CD4-positive, alpha-beta T cell treated with Interleukin-15 for 1 hour (primary cell): ENCODE measurements at regions not wholly inside any gene's neighbourhood (a gene's known extent, or its start where the extent isn't known, plus 50 kb on each side); places are given as distances from the start of the nearest gene placed in this dataset.
"Not testable (repeated sequence)": the region's sequence is repeated elsewhere in the genome, so short reads cannot be mapped to it uniquely, and the experiment has no call there.

Source experiments
- DNase-seq: peaks from one replicate; pipeline ENCODE4 v3.0.0-alpha.2; 2020

DNA sequence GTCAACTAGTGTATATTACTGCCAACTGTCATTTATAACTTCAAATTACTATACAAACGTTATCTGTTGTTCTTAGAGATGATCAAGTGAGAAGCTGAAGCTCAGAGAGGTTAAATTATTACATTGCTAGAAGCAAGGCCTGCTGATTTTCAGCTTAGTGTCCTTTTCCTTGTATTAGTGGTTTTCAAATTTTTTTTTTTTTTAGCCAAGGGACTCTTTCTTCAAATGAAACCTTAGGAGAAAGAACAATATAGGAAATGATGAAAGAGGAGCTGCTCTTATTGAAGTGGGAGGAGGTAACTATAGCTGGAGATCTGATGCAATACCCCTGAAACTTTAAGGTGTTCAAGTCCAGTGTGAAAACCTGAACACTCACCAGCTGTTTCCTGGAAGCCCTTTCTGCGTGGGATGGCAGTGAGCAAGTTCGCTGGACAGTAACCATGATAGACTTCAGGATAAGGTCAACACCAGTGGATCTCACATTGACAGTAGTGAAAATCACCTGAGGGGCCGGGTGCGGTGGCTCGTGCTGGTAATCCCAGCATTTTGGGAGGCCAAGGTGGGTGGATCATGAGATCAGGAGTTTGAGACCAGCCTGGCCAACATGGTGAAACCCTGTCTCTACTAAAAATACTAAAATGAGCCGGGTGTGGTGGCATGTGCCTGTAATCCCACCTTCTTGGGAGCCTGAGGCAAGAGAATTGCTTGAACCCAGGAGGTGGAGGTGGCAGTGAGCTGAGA, 376.2 kb downstream of the EDEM1 start:
- no peak for DNase-seq

DNA sequence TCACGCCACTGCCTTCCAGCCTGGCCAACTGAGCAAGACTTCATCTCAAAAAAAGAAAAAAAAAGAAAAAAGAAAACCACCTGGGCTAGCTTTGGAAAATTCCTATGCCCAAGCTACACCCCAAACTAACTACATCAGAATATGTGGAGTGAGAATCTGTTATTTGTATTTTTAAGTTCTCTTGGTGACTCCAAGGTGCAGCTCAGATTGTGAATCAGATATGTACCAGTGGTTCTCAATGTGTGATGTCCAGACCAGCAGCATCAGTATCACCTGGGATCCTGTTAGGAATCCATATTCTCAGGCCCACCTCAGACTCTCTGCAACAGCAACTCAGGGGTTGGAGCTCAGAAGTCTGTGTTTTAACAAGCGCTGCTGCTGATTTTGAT, 376.8 kb downstream of the EDEM1 start:
- no peak for DNase-seq

DNA sequence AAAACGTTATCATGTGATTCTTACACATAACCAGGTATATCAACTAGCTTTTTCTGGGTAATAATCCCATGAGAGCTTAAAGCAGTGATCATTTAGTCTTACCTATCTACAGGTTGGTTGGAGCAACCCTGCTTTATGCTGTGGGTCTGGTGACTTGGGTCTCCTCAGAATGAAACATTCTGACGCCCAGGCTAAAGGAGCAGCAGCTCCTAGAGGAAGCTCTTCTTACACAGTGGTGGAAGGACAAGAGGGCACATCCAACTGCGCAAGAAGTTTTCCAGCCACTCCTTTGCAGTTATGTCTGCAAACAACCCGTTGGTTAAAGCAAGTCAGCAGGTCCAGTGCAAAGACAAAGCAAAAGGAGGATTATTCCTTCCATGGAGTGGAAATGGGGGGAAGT, 377.5 kb downstream of the EDEM1 start:
- DNase-seq = no peak

DNA sequence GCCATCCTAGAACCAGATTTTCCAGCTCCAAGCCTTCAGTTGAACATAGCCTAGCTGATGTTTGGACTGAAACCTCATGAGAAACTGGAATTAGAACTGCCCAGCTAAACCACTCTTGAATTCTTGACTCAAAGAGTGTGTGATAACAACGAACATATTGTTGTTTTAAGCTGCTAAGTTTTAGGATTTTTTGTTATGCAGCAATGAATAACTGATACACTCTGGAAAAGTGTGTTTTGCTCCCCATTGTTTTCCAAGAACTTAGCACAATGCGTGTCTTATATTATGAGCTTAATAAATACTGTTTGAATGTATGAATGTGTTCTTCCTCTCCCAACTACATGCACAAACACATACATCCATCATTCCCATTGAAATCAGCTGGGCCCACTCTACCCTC, 379.6 kb downstream of the EDEM1 start:
- DNase-seq = no peak

DNA sequence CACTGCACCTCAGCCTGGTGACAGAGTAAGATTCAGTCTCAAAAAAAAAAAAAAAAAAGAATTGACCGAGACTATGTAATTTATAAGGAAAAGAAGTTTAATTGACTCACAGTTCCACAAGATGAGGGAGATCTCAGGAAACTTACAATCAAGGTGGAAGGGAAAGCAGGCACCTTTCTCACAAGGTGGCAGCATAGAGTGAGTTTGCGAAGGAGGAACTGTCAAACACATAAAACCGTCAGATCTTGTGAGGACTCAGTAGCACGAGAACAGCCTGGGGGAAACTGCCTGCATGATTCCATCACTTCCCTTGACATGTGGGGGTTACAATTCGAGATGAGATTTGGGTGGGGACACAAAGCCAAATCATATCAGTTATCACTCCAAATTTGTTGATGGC, 380.9 kb downstream of the EDEM1 start:
- no peak for DNase-seq

DNA sequence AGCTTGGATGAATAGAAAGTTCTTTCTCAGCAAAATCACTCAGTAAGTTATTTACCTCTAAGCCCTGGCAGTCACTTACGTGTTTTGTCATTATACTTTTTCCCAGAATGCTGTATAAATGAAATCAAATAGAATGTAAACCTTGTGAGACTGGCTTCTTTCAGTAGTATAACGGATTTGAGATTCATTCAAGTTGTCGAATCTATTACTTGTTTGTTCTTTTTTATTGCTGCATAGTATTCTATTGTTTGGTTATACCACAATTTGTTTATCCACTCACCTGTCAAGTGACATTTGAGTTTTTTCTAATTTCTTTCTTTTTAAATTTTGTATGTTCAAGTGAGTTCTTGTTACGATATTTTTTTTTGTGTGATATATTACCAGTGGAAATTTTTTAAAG, 381.6 kb downstream of the EDEM1 start:
- no peak for DNase-seq

DNA sequence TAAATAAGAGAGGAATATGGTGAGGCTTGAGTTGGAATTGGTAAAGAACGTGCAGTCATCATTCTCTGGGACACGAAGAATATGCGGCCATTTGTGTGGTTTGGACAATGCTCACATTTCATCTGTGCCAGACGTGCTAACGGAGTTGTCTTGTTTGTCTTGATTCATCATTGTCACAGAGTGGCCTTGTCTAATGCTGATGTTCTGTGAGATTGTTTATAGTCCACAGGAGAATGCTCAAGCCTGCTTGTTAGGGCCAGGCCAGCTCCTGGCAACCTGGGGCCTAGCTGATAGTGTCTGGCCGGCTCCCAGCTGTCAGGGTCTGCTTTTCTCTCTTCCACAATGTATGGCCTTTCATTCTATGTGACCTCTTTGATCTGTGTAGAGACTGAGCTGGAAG, 384.7 kb downstream of the EDEM1 start:
- no peak for DNase-seq

DNA sequence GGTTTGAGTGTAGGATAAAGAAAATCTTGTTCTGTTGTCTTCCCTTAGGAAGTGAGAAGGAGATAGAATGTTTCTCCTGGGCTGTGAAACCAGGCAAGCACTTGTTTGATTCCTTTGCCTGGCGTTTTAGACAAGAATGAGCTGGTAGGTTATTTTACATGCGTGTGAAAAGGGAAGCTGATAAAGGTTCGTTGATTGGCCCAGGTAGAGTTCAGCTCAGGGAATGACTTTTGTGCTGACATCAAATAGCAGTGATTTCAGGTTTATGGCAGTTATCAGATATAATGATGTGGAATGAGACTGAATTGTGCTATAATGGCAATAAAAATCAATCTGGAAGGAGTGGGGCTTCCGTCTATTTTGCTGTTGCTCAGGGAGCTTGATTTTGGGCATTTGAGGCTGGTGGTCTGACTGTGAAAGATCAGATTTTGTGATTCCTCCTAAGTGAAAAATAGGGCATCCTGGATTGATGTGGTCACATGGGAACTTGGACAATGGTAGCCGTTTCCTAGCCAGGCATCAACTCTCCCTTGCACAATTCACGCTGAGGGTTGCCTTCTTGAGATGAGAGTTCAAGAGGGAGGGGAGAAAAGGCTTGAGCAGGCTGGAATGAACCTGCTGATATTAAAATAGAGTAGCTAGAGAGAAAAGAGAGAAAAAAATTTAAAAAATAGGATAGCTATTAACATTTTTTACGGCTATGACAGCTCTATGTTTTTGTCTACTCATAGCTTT, 388.9 kb downstream of the EDEM1 start:
- no peak for DNase-seq

DNA sequence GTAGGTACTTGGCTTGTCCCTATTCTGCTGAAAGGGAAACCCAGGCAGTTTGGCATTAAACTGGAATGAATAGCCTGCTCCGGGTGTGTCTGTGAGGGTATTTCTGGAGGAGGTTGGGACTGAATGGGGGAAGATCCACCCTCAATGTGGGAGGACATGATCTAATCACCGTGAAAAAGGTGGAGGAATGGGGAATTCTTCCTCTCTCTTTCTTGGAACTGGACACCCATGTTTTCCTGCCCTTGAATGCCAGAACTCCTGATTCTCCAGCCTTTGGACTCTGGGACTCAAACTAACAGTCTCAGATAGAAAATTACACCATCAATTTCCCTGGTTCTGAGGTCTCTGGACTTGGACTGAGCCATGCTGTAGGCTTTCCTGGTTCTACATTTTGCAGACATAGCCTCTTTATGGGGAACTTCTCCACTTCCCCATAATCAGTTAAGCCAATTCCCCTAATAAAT, 391.7 kb downstream of the EDEM1 start:
- no peak for DNase-seq

DNA sequence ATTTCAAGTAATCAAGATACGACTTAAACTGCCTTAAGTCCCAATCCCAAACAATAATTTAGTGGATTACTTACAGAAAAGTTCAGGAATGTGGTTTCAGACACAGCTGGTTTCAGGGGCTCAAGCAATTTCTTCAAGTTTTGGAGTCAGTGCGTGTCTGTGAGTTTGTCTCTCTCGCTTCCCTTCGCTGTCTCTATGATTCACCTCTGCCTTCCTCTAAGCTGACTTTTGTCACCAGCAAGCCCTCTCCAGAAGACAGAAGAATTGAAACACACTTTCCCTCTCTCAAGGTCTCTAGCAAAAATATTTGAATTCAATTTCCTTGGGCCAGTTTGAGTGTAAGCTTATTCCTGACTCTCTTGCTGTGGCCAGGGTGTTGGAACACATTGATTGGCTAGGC, 392.4 kb downstream of the EDEM1 start:
- no peak for DNase-seq

DNA sequence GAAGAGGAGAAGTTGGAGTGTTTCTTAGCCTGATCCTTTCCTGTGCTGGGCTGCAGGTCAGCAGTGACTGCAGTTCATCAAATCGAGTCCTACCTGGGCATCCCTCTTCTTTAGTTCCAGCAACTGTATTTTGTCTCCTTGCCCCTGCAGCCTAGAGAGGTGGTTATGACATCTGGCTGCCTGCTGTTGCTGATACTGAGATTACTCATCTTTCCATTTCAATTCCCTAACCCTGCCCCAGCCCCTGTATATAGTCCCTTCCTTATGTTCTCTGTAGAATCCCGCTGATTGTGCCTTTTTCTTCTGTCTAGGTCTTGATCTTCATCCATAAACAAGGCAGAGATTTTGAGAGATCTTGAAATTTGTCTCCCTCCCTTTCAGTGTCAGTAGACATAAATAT, 393.3 kb downstream of the EDEM1 start:
- no peak for DNase-seq

DNA sequence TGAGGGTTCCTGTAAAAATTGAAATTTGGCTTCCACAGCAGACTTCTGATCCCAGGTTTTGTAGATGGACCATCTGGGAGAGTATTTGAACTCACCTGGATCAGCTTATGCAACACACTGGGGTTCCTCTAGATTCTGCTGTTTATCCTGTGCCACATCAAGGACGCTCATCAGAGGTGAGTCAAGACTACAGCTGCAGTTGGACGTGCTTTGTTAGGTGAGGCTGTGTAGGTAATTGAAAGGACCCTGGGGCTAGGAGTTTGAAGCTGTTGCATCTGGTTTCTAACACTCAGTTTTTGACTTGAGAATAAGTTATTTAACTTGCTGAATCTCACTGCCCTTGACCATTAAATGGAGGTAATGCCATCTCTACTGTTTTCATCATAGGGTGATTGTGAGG, 394.2 kb downstream of the EDEM1 start:
- DNase-seq = no peak

DNA sequence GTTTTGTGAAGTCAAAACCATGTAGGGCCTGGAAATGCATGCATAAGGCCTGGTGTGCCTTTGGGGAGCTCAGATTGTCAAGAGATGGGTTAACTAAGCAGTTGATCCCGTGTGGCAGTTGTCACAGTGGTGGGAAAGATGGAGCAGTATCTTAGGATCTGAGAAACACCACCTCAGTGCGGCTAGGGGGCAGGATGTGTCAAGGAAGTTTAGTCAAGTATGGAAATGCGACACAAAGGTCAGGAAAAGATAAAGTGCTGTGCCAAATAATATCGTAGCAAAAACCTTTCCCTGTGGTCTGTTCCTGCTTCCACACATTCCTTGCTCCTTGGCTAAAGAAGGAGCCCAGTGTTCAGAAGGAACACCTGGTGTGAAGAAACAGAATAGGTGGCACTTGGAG, 396.4 kb downstream of the EDEM1 start:
- DNase-seq = no peak

DNA sequence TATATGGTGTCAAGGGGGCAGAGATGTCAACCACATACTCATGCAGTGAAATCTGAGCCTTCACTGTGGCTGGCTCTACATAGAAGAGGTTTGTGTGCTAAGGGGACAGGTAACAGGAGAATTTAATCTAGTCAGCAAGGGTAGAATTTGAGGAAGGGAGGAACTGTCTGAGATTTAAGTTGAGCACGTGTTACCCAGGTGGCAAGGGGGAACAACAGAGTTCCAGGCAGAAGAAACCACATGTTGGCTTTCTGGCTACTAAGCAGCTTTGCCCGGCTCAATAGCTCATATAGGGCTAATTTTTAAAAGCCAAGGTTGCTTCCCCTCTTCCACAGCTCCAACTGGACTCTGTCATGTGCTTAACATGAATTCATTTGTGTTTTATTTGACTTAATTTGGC, 397.6 kb downstream of the EDEM1 start:
- DNase-seq = no peak

DNA sequence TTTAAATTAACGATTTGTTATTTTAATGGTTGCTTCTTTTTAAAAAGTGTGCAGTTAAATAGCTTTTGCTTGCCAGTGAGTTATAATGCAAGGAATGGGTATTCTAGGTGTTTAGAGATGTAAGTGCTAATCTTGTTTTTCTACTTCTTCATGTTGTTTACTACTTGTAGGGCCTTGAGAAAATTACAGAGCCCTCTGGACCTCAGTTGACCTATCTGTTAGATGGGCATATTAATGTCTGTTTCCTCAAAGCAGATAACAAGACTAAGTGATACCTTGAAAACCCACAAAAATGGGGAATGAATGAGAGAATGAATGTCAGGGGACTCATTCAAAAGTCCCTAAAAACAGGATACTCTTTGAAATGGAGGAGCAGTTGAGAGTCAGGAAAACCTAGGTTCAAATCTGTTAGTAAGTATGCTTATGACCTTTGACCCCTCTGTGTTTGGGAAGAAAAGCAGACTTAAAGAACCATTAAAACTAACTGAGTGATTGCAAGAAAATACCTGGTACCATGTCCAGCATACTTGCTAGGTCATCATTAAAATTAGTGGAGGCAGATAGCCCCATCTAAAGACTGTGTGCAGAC, 419.5 kb downstream of the EDEM1 start:
- no peak for DNase-seq

DNA sequence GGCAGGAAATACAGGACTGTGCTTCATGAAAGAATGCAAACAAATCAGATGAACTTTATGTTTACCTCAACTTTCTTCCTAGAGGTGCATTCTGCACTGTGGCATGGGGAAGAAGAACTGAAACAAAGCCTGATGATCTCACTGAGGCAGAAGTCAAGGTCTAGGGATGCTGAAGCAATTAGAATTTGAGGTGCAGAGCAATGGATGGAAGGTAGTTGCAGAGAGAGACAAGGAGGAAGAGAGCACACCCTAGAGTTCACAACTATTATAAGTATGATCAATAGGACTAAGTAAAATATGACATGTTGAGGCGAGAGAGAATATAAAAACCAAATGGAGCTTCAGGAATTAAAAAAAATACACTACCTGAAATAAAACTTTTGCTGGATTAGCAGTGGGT, 420.1 kb downstream of the EDEM1 start:
- DNase-seq = no peak

DNA sequence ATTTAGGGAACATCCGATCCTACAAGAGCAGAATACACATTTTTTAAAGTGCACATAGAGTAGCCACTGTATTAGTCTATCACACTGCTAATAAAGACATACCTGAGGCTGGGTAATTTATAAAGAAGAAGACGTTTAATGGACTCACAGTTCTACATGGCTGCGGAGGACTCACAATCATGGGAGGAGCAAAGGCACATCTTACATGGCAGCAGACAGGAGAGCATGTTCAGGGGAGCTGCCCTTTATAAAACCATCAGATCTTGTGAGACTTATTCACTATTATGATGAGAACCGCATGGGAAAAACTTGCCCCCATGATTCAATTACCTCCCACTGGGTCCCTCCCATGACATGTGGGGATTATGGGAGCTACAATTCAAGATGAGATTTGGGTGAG, 421.5 kb downstream of the EDEM1 start:
- DNase-seq = not testable (repeated sequence)

DNA sequence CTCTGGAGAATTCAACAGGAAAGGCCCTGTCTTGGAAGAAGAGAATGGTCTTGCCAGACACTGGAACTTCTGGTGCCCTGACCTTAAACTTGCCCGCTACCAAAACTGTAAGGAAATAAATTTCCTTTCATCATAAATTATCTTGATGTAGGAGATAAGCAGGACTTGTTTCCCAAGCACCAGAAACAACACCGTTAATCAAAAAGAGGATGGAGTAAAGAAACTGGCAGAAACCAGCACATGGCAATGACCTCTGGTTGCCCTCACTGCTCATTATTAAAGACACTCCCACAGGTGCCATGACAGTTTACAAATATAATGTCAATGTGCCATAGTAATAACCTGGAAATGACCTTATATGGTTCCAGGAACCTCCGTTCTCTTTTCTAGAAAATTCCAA, 426.1 kb downstream of the EDEM1 start:
- no peak for DNase-seq

DNA sequence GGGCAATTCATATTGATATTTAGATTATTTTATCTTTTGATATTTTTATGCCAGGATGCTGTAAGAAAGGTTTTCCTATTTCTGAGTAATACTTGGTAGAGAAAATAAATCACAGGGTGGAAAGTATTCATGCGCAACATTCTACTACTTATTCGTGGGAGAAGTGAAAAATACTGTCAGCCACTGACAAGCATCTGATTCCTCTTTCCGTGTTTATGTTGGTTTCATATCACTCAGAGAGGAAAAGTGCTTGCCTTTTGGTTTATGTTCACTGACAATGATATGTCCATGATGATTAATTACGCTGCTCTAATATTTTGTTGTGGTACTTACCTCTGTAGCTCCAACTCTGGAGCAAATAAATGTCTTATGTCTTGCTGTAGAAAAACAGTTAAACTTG, 429.4 kb downstream of the EDEM1 start:
- DNase-seq = no peak

DNA sequence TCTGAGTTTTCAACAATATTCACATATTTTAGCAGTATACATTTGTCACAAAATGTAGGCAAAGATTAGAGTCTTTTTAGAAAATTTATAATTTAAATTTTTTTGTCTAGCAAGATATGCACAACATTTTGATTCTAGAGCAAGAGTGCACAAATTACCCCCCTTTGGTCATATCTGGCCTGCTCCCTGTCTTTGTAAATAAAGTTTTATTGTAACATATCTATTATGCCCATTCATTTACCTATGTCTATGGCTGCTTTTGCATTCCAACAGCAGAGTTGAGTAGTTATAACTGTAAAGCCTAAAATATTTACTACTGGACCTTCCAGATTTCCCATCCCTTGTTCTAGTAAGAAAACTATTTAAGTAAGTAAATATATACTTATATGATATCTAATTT, 430.7 kb downstream of the EDEM1 start:
- no peak for DNase-seq

DNA sequence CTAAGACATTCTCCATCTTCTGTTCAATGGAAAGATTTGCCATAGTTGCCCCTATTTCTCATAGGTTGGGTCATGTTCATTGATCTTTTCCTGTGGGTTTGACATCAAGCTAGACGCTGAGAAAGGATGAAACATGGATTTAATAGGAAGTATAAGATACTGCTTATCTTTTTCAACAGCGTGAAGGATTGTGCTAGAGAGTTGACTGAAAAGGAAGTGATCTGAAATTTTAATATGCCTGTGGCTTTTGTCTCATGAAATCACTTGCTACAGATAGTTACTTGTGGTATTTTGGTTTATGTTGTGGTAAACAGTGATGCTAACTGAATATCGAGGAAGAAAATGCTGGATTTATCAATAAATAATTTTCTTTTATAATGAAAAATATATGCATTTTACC, 442.9 kb downstream of the EDEM1 start:
- DNase-seq = no peak

DNA sequence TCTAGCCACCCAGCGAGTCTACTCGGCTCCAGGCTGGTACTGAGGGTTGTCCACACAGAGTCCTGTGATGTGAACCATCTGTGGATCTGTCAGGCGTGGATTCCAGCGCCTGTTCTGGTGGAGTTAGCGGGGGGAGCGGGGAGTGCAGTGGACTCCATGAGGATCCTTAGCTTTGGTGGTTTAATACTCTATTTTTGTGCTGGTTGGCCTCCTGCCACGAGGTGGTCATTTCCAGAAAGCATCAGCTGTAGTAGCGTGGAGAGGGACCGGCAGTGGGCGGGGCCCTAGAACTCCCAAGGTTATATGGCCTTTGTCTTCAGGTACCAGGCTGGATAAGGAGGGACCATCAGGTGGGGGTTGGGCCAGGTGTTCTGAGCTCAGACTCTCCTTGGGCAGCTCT, 446.5 kb downstream of the EDEM1 start:
- DNase-seq = no peak

DNA sequence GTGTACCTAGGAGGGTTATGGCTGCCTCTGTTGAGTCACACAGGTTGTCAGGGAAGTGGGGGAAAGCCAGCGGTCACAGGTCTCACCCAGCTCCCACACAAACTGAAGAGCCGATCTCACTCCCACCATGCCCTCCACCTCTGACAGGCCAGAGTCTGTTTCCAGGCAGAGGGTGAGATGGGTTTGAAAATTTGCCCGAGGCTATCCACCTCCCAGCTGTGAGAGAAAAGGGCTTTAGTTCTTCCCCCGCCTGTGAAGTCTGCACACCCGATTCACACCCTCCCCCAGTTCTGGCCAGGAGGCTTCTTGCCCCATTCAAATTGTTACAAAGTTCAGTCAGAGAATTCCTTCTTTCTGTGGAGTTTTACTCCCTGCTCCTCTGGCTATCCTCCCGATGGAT, 446.9 kb downstream of the EDEM1 start:
- no peak for DNase-seq

DNA sequence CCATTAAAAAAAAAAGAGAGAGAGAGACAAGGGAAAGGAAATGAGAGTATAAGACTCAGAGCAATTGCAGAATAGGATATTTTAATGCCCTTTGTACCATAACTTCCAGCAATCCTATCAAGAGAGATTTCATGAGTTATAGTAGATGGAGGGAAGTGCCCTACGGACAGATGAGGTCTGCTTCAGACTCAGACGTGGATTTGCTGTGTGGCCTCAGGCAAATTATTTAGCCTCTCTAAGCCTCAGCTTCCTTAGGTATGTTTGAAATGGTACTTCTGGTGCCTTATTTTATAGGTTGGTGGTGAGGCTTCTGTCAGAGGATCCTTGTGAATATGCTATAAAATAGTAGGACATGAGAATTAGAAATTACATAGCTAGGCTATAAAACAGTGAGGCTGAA, 448.2 kb downstream of the EDEM1 start:
- DNase-seq = no peak
